Fibroblast of skin of abdomen (primary cell): ENCODE measurements at regions not wholly inside any gene's neighbourhood (a gene's known extent, or its start where the extent isn't known, plus 50 kb on each side); places are given as distances from the start of the nearest gene placed in this dataset.

Experiments
- DNase-seq: peaks from one replicate; pipeline ENCODE4 v3.0.0-alpha.2; 2013

DNA sequence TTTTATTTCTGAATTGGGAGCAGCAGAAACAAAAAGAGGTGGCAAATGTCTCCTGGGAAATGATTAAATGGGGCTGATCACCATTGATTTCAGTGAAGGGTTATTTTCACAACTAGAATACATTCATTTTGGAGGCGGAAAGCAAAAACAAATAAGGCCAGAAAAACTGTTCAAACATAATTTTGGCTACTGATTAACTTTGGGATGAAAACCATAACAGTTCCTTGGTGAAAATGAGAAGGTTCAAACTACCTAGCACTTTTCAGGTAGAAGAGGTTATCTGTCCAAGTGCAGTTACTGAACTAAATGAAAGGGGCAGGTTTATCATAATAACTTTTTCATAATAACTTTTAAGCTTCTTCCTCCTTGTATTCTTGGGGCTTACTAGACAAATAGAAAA is 718.5 kb downstream of the CDH11 start:
- DNase-seq, result no peak

DNA sequence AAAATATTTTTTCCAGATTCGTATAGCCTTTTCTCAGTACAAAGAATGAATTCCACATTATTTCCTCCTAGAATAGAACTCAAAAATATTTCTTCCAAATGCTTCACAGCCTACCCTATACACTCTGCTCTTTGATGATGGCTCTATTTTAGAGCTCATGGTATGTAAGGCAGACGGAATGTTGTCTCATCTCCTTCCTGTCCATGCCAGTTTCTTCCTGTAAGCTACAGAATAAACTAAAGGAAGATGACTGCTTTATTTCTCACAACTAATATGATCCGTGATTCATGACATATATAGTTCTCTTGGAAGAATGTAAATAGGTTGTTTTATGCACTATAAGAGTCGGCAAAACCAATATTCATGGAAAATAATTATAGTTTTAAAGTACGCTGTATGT is 723.1 kb downstream of the CDH11 start:
- DNase-seq, result peak; percentile 61

DNA sequence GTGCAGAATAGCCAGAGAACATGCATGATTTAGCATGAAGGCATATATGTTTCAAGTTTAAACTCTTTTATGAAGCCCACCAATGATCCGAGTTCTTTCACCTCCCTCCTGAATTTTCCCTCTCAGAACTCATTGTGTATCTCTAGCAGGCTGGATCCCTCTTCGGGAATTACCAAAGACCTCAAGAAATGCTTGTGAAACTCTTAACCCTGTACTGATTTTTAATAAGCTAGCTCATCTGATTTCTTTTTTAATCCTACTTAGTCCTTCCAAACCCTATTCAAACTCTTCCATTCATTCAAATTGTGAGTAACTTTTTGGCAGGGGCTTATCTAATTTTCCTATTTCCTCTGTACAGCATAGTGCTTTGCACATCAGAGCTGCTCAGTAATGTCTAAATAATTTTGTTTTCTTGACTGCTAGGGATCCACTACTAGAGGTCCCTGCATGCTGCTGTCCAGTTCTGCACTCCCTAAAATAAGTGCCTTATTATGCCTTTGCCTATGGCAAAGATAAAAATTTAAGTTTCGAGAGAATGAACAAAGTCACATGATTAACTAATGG is 723.8 kb downstream of the CDH11 start:
- DNase-seq, result no peak

DNA sequence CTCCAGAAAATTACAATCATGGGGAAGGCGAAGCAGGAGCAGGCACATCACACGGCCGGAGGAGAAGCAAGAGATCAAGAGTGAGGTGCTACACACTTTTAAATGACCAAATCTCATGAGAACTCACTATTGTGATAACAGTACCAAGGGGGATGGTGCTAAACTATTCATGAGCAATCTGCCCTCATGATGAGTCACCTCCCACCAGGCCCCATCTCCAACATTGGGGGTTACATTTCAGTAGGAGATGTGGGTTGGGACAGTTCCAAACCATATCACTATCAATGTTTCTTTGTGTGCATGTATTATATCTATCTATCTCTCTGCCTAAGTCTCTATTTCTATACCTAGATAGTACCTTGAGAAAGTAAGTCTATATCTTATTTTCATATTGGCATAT is 724.8 kb downstream of the CDH11 start:
- peak; percentile 60 for DNase-seq

DNA sequence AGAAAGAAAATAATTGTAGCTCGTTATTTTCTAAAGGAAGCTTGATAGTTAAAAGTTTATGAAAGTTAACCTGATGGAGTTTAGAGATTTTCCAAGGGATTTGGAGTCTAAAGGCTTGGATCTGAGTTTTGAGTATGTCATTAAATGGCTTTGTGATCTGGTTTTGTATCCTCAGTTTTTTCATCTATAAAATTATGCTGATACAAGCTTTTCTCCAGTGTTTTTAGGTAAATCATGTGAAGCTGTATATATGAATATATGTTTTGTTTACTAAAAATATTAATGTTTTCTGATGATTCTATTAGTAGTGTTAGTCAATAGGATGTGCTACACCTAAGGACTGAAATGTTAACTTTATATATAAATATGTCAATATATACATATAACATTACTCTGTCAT is 727.8 kb downstream of the CDH11 start:
- DNase-seq, result no peak

DNA sequence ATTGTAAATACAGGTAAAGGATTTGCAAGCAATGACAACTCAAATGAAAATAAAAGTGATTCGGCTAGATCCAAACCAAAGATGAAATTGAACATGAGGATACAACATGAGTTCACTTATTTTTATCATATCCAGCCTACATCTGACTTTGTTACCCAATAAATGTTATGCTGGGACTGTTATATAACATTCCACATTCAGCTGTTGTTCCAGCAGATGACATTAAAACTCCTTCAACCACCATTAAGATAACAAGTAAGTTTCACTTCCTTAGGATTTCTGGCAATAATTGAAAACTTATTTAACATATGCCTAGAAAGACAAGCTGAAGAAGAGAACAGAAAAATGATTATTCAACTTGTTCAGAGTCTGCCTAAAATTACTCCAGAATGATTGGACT is 729.4 kb downstream of the CDH11 start:
- no peak for DNase-seq

DNA sequence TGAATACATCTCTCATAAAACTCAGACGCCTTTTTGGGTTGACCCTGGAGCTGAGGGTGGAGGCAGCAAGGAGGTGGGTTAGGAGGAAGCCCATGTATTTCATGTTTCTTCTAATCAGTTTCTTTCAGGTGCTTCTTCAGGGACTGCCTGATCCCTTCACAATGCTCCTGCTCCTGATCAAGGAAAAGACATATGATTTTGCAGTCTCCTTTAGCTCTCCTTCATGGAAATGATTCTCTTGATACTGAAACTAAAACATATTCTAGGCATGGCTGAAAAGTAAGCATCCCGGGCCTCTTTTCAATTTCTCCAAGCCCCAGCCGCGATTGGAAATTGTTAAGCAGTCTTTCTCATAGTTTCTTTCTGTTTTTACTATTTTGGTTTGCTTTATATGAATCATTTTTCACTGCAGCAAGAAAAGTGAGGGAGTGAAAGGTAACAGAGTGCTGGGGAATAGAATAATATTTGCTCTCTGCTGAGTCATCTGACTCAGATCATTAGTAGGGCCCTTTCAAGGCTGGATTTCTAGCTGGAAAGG is 730.7 kb downstream of the CDH11 start:
- DNase-seq, result peak; percentile 58

DNA sequence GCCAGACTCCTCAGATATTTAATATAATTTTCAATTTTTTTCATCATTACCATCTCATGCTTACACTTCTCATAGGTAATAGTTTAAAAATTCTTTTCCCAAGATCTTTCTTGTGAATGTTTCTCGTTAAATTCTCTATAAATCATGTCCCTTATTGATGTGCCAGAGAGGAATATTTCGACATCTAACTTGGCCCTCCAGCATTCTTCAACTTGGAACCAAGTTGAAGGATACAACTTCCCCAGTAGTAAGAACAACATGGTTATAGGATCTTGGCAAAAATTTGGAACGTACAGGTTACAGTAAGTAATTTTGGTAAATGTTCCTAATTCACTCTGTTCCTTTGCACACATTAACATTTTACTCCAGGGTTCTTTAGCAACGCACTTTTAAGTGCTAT is 731.8 kb downstream of the CDH11 start:
- no peak for DNase-seq

DNA sequence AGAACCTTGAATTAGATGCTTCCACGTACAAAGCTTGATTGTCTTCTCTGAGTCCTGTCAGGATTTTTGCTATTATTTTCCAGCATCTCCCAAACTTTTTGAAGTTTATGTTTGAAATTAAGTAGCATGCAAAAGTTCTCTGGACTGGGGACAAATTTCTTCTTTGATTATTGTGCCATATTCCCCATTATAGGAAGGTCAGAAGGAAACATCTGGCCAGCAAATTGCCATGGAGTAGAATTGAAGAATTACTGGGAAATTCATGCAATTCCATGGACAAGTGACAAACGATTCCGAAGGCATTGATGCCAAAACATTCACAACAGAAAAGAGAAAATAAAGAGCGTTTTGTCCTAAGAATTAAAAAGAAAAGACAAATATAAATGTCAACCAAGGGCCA is 737.2 kb downstream of the CDH11 start:
- DNase-seq, result no peak

DNA sequence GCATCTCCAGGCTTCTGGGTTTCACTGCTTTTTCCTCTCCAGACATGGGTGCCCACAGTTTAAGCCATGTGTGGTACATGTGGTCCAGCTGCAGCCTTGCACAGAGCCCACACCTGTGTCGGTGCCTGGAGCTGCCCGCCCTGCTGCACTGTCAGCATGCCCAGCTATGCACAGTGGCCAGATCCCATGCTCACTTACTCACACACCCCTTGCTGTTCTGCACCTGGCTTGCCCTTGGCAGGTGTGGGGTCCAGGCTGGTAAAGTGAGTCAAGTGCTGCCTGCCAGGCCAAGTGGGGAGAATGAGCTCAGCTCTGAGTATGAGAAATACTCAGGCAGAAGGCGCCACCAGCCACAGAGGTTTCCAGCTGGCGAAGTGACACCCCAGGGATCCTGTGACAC is 739.9 kb downstream of the CDH11 start:
- no peak for DNase-seq

DNA sequence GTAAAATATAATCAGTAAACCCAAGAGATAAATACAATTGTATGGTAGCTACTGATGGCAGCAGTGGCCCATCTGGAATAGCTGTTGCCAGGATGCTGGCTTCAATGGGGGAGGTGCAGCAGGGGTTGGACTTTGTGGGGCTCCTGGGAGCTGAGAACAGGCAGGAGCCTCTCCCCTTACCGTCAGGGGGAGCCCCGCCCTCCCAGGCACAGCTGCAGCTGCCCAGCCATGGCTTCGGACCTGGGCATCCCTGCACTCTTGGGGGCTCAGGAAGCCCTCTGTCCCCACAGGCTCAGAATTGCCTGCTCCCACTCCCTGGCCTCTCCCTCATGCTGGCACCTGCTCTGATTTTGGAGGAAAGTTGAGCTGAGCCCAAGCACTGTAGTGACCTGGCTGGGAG is 741.1 kb downstream of the CDH11 start:
- no peak for DNase-seq

DNA sequence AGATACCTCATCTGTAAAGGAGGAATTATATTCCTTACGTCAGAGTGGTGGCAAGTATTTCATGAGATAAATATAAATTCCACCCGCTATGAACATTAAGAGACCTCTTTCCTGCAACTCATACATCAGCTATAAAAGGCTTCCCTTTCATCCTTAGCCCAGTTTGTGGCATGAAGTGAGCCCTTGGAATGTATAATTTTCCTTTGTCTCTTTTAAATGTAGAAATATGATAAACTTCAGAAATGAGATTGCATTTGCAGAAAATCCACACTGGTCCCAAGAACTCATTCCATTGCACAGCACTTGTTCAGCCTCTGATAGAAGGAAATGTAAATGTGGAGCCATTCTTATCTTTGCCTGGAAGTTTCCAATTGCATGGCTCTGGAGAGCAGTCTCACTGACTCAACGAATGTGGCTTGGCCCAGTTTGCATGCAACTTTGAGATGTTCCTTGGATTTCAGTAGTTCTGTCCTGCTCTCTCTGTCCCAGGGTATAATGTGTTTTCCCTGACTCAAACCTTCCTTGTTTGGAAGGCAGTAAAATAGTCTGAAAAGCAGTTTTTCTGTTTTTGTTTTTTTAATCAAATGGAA is 746.4 kb downstream of the CDH11 start:
- DNase-seq, result no peak

DNA sequence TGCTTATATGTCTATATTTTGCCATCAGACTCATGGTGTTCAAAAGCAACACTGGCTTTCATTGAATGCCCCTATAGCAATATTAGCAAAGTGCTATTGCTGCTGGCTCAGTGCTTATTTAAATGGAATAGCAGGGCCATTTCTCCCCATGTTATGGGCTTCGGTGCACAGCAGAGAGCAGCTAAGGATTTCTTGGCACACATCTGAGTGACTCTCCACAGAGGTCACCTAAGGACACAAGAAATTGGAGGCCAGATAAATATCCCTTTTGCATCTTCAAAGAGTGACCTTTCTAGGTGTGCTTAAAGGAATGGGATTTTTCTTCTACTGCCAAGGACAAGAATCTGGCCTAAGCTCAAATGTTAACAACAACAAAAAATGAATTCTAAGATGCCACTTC is 751.8 kb downstream of the CDH11 start:
- no peak for DNase-seq

DNA sequence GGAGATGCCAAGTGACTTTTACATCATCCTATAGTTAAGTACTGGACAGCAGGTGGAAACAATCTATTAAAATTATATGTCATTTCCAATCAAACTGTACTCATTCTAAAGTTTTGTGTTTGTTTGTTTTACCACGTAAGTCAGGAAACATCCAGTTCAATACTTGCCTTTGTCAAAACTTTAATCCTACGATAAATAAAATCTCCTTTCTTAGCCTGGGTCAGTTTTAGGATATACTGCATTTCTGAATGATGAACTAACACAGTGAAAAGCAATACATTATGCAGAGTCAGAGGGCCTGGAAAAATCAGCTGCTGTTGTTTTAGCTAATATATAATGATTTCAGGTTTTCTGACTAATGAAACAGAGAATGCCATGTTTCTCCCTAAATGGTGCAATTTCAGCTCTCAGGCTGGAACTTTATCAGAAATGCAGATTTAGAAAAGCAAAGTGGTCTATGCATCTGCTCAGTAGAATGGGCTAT is 756.4 kb downstream of the CDH11 start:
- DNase-seq, result peak; percentile 71

DNA sequence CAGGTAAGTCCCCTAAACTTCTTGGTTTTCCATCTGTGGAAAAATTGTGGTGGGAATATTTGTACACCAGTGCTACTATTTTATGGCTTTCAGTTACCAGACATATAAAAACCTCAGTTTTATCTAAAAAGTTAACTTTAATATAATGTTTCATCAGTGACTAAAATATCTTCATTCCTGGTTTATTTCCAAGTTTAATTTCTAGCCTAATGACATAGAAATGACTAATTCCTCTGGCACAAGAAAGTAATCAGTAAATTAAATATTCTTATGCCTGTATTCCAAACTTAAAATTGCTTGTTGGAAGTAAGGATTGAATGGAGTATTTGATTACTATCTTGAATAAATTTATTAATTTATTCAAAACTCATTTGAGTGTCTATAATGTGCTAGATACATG is 757.0 kb downstream of the CDH11 start:
- DNase-seq, result peak; percentile 29

DNA sequence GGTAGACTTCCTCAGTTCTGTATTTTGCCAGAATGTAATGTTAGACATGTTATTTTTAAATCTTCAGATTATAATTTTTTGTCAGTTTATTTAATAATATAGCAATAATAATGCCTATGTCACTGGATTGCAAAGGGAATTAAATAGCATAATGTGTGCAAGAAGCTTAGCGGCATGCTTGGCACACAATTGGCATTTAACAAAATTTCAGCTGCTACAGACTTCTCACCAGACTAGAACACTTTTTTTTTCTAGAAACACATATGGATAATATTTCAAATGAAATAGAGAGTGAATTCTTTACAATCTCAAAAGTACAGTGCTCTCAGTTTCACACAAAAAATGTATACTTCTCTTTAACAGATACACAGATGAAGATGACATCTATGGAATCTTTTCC is 757.4 kb downstream of the CDH11 start:
- no peak for DNase-seq

DNA sequence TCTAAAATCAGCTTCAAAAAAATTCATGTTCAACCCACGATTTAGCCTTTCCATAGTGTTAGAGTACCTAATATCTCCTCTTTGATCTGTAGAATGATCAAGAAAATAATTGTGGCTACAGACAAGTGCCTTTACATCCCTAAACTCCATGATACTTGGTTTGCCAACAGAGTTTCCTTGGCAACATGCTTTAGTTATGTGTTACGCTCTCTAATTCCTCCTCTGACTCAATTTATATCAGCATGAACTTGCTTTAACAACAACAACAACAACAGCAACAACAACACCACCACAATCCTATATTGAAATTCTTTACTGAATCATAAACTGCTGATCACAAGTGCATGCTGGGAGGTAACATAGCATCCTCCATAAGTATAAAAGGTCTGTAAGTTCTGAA is 757.8 kb downstream of the CDH11 start:
- no peak for DNase-seq

DNA sequence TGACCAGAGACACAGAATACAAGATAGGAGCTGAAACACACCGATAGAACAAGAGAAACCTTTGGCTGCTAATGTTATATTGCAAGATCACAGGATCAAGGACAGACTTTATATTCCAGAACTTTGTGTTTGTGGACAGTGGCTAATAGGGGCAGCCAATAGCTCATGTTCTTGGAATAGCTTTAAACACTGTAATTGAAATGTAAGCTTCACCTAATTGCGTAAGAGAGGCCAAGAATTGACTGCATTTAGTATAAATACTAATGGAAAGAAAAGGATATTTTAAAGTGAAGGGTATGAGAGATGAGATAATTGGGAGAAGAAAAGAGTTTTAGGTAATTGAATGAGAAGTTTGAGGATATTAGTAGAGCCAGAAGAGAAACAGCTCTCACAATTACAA is 758.8 kb downstream of the CDH11 start:
- peak; percentile 31 for DNase-seq

DNA sequence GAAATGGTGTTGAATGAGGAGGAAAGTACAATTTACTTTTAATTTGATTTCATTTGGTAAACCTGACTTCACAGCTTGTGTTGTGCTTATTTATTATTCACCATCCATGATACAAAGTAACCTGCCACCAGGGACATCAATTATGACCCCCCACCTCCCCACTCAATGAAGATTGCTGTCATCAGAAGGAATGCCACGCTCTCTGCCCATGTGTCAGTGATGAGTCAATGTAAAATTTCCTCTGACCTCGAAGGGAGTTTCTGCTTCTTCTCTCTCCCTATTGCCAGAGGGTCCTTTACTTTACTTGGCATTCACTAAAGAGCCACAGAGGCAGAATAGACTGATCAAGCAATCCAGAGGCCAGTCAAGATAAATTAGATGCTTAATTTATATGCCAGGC is 759.7 kb downstream of the CDH11 start:
- DNase-seq, result peak; percentile 65

DNA sequence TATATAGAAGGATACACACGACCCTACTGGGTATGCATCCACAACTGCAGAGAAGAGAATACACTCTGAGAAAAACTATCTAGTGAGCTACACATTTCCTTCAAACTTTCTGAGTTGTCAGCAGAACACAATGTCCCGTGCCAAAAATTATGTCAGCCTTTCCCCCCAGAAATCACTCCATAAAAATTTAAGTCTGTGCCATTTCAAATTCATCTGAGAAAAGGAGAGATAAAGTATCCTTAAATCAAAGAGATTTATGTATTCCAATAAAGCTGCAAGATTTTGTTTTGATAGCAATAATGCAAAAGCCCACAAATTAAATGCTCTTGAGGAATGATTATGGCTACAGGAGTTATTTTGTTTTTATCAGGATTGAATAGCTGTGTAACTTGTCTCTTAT is 760.1 kb downstream of the CDH11 start:
- DNase-seq, result peak; percentile 29

DNA sequence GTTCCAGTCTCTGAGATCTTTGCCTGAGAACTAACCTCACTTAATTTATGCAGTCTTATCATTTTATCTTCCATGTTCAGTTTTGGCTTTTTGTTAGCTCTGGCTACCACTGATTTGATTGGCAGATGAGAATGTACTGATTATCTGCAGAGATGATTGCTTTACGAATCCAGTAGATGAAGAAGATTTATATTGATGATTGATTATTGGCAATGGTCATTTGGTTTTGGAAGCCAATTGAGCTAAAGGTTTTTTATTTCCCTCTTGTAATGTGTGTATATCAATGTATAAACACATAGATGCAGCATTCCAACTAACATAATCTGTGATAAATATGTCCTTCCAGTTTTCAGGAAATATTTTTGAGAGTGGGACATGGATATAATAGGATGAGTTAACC is 763.6 kb downstream of the CDH11 start:
- no peak for DNase-seq

DNA sequence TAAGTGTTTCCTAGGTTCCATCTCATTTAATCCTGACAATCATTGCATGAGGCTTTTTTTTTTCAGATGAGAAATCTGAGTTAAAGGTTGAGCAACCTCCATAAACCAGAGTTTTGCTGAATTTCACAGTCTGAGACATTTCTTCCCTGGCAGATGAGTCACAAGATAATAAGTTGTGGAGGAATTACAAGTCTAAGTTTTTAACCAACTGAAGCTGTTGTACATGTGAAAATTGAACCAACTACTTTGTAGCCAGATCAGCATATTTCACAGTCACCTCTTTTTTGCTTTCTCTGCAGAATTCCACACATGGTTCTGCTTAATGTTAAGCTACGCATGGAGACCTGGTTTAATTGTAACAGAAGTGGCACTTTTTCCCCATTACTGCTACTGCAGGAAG is 765.6 kb downstream of the CDH11 start:
- DNase-seq, result peak; percentile 98

DNA sequence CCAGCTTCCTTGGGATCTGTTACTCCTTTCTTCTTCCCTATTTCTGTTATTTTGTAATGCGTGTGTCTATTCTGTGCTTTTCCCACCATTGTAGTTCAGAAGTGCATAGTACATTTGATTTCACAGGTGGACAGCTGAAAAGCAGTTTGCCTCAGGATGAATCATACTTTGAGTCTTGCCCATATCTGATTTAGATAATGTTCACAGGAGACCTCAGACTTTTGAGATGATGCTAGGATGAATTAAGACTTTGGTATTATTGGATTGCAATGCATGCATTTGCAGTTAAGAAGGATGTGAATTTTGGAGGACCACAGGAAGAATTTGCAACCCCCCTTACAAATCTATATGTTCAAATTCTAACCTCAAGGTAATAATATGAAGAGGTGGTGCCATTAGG is 769.6 kb downstream of the CDH11 start:
- DNase-seq, result peak; percentile 37

DNA sequence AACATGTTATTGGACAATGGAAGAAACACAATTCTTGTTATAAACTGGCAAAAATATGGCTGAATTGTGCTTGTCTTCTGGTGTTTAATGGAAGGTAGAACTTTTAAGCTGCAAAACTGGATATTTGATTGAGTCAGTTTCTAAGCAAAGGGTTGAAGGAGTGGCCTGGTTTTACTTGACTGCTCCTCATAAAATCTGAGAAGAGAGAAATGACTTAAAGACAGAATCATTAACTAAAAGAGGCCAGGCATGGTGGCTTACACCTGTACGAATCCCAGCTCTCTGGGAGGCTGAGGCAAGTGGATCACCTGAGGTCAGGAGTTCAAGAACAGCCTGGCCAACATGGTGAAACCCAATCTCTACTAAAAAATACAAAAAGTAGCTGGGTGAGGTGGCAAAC is 770.7 kb downstream of the CDH11 start:
- DNase-seq, result no peak

DNA sequence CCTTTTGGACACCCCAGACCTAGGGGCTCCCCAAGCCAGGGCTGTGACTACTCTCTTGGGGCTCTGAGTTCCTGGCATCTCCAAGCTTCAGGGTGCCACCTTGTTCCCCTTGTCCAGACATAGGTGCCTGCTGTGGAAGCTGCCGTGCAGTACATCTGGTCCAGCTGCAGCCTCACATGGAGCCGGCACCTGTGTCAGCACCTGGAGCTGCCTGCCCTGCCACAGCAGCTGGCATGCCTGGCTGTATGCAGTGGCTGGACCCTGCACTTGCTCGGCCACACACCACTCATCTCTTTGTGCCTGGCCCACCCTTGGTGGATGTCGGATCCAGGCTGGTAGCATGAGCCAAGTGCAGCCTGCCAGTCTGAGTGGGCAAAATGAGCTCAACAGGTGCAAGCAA is 775.8 kb downstream of the CDH11 start:
- DNase-seq, result no peak
